ENCODE measurements at regions not wholly inside any gene's neighbourhood (a gene's known extent, or its start where the extent isn't known, plus 50 kb on each side); places are given as distances from the start of the nearest gene placed in this dataset.

DNA sequence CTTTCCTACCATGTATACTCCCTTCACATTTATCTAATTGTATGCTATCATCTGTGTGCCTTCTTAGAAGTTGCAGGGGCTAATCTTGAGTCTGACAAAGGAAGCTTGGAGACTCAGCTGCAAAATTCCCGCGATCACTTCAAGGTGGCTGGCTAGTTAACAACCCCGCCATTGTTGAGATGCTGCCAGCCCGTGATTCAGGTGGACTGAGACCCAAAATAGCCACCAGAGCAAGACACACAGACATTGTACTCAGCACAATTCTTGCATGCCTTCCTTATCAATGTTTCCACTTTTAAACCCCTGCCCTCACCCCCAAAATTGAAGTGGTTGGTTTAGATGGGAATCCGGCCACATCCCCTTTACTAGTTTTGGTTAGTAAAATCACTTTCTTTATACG, 225.8 kb upstream of the ZNF717 start:
- TF ChIP-seq, protein P1, sequence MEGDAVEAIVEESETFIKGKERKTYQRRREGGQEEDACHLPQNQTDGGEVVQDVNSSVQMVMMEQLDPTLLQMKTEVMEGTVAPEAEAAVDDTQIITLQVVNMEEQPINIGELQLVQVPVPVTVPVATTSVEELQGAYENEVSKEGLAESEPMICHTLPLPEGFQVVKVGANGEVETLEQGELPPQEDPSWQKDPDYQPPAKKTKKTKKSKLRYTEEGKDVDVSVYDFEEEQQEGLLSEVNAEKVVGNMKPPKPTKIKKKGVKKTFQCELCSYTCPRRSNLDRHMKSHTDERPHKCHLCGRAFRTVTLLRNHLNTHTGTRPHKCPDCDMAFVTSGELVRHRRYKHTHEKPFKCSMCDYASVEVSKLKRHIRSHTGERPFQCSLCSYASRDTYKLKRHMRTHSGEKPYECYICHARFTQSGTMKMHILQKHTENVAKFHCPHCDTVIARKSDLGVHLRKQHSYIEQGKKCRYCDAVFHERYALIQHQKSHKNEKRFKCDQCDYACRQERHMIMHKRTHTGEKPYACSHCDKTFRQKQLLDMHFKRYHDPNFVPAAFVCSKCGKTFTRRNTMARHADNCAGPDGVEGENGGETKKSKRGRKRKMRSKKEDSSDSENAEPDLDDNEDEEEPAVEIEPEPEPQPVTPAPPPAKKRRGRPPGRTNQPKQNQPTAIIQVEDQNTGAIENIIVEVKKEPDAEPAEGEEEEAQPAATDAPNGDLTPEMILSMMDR (IDR thresholded peaks at IDR 0.05) = no peak
- TF ChIP-seq POLR2A (IDR thresholded peaks at IDR 0.05) = no peak
